ENCODE measurements at regions not wholly inside any gene's neighbourhood (a gene's known extent, or its start where the extent isn't known, plus 50 kb on each side); places are given as distances from the start of the nearest gene placed in this dataset.
A peak's percentile ranks its signal among the peaks of the same experiment; 100 is the strongest.

- no peak overlapping the region for H3K4me3 ChIP-seq (ENCODE audit: low read depth, low read length)
- DNase-seq (ENCODE audit: low read depth): peak; percentile 1
- no peak for TF ChIP-seq CTCF (IDR thresholded peaks at IDR 0.05; ENCODE audit: control insufficient read depth, extremely low read depth, insufficient read depth)
These were observed 288.1 kb downstream of the SH3BGRL start for GRCh38 chrX:81489987-81490386.

- TF ChIP-seq CTCF (IDR thresholded peaks at IDR 0.05; ENCODE audit: control insufficient read depth, extremely low read depth, insufficient read depth): no peak
- no peak overlapping the region for H3K4me3 ChIP-seq (ENCODE audit: low read depth, low read length)
- DNase-seq (ENCODE audit: low read depth): no peak
These were observed 326.1 kb downstream of the SH3BGRL start for GRCh38 chrX:81527881-81528440.

- no peak overlapping the region for H3K4me3 ChIP-seq (ENCODE audit: low read depth, low read length)
- no peak for TF ChIP-seq CTCF (IDR thresholded peaks at IDR 0.05; ENCODE audit: control insufficient read depth, extremely low read depth, insufficient read depth)
- DNase-seq (ENCODE audit: low read depth): no peak
These were observed 335.8 kb downstream of the SH3BGRL start for GRCh38 chrX:81537723-81538122.

GRCh38 chrX:81542255-81542654, 340.4 kb downstream of the SH3BGRL start:
- DNase-seq (ENCODE audit: low read depth): no peak
- no peak for TF ChIP-seq CTCF (IDR thresholded peaks at IDR 0.05; ENCODE audit: control insufficient read depth, extremely low read depth, insufficient read depth)
- H3K4me3 ChIP-seq (ENCODE audit: low read depth, low read length): no peak overlapping the region

- H3K4me3 ChIP-seq (ENCODE audit: low read depth, low read length): no peak overlapping the region
- no peak for DNase-seq (ENCODE audit: low read depth)
- no peak for TF ChIP-seq CTCF (IDR thresholded peaks at IDR 0.05; ENCODE audit: control insufficient read depth, extremely low read depth, insufficient read depth)
These were observed 355.0 kb downstream of the SH3BGRL start for GRCh38 chrX:81556880-81557279.

GRCh38 chrX:81564851-81565250, 362.9 kb downstream of the SH3BGRL start:
- TF ChIP-seq CTCF (IDR thresholded peaks at IDR 0.05; ENCODE audit: control insufficient read depth, extremely low read depth, insufficient read depth): no peak

GRCh38 chrX:81577028-81577427, 375.1 kb downstream of the SH3BGRL start:
- H3K4me3 ChIP-seq (ENCODE audit: low read depth, low read length): no peak overlapping the region
- no peak for TF ChIP-seq CTCF (IDR thresholded peaks at IDR 0.05; ENCODE audit: control insufficient read depth, extremely low read depth, insufficient read depth)
- DNase-seq (ENCODE audit: low read depth): no peak

More at GRCh38 chrX:81564851-81565250, 362.9 kb downstream of the SH3BGRL start:
- no peak for DNase-seq (ENCODE audit: low read depth)
- no peak overlapping the region for H3K4me3 ChIP-seq (ENCODE audit: low read depth, low read length)
